GM19035 (cell line): ENCODE measurements at regions not wholly inside any gene's neighbourhood (a gene's known extent, or its start where the extent isn't known, plus 50 kb on each side); places are given as distances from the start of the nearest gene placed in this dataset.
"Not testable (repeated sequence)": the region's sequence is repeated elsewhere in the genome, so short reads cannot be mapped to it uniquely, and the experiment has no call there.

Experiments used
- ATAC-seq: cut with Tn5 transposase; IDR thresholded peaks from one replicate; pipeline ENCODE4 v1.9.1; 2021; ENCODE audit not compliant: unreplicated experiment

GRCh38 chr7:24392774-24393173, 108.8 kb downstream of the NPY start:
- ATAC-seq: no peak

GRCh38 chr7:24395512-24395911, 111.5 kb downstream of the NPY start:
- ATAC-seq: no peak

GRCh38 chr7:24396387-24396786, 112.4 kb downstream of the NPY start:
- ATAC-seq: not testable (repeated sequence)

GRCh38 chr7:24401628-24402593, 117.9 kb downstream of the NPY start:
- peak; percentile 71 for ATAC-seq

DNA sequence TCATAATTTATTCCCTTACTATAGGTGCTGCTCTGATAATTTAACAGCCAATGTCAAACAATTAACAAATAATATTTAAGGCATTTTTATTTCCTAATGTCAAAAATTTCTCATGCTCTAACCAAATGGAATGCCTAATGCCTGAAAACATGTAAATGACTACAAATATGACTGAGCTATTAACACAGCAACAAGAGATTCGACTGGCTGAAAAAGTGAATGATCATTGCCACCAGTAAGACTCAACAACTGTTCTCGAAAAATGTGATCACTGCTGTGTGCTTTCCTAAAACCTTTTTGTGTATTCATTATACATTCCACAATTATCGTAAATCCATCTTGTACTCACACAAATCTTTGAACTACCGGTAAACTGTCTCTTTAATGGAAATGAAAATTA, 118.7 kb downstream of the NPY start:
- no peak for ATAC-seq

- no peak for ATAC-seq
Measured at GRCh38 chr7:24403557-24403956, 119.6 kb downstream of the NPY start.

DNA sequence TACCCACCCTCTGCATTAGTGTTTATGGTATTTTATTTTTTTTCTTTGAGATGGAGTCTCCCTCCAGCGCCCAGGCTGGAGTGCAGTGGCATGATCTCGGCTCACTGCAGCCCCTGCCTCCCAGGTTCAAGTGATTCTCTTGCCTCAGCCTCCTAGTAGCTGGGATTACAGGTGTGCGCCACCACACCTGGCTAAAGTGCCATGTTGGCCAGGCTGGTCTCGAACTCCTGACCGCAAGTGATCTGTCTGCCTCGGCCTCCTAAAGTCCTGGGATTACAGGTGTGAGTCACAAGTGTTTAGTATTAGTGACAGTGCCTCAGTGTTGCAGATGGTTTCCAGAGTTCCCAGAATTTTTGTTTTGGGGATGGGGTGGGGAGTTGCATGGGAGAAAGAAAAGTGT, 120.3 kb downstream of the NPY start:
- no peak for ATAC-seq

DNA sequence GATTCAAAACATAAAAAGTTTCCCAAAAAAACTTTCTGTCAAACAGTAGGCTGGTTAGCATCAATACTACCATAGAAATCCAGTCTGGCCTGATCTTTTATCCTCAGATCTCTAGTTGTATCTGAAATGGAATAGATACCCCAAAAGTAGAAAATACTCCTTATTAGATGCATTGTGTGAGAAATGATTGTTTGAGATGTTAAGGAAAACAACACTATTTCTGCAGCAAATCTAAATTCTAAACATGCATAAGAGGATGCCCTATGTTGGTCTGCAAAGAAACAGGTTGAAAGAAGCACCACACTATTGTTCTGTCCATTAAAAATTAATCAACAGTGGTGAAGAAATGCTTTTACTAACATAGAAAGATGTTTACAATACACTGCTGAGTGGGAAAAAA, 121.0 kb downstream of the NPY start:
- ATAC-seq: no peak

DNA sequence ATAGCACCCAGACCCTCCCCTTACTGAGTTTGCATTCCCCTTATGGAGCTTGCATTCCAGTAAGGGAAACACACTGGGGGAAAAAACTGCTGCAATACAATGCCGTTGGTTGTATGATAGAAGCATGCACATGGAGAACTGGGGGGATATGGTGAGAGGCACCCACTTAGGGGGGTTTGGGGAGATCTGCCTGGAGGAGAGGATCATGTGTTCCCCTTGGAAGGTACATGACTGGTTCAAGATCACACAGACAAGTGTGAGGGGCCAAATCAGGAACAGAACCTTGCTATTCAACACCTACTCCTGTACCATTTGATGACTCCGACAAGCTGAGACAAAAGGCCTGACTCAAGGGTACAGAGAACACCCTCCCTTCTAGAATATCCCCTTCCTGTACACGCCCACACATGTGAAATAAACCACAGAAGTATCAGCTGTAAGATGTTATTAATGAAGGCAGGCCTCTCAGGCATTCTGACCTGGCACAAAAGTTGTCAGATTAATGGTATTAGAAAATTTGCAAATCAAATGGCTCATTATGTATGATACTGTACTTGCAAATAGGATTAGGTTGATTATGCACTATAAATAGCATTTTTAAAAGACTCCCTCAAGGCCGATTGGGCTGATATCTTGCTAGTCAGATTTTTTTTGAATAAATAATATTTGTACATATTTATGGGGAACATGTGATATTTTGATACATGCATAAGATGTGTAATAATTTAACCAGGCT, 122.2 kb downstream of the NPY start:
- peak; percentile 68 for ATAC-seq

DNA sequence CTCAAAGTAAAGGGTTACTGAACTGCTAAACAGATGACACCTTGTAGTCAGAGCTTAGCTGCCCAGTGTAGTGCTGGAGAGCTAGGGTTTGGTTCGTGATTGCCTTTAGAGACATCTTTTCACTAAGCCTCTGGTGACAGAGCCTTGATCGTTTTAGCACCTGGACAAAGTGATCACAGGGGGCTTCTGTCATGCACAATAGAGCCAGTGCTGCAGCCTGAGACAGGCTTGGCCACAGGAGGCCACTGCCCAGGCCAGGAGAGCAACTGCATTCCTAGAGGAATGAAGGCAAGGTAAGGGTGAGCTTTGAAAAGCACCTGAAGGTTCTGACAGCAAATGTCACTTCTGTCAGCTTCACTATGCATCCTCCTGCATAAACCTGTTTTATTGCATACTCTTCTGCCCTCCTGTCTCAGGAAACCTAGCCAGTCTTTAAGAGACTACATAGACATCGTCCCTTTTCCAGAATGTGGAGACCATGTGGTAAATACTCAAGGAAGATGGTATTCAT, 122.9 kb downstream of the NPY start:
- ATAC-seq: no peak

GRCh38 chr7:24407965-24408364, 124.0 kb downstream of the NPY start:
- ATAC-seq: no peak

DNA sequence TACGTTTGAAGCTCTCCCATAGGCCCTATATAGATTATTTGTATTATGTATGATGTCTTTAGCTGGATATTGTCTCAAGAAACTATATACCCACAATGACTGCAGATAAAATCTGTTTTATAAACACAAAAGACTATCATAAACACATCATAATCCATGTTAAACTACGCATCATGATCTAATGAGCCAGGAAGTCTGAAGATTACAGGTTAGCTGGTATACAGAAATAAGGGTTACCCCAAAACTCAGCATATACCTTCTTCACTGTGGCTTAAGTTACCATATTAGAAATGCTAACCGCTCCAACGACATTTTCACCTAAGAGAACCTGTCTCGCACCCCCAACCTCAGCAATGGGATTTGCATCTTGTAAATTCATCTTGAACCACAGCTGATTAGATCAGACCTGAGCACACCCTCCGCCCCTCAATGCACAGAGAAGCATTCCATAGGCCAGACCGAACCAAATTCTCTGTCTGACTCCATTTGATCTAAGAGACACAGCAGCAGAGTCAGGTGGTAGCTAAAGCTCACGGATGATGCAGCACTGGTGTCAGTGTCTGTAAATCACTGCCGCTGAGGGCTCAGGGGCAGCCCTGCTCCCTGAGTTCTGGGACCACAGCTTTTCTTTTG, 124.9 kb downstream of the NPY start:
- ATAC-seq: no peak

- no peak for ATAC-seq
Measured at GRCh38 chr7:24409431-24410024, 125.5 kb downstream of the NPY start.

DNA sequence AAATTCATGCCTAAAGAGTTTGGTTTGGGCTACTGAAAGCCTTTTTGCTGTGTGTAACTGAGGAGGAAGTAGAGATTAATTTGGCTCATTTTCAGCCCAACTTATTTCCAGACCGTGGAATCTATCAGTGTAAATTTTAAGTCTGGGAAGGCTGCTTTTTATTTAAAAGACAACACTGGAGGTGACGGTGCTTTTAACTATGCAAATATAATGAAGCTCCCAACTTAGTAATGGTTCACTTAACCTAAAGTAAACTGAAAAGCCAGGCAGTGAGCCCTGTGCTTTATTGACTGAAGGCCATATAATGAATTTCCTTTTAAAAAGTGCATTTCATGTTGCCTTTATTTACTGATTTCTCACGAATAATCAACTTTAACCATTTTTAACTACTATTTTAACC, 127.2 kb downstream of the NPY start:
- no peak for ATAC-seq

GRCh38 chr7:24417526-24418120, 133.6 kb downstream of the NPY start:
- ATAC-seq: no peak

DNA sequence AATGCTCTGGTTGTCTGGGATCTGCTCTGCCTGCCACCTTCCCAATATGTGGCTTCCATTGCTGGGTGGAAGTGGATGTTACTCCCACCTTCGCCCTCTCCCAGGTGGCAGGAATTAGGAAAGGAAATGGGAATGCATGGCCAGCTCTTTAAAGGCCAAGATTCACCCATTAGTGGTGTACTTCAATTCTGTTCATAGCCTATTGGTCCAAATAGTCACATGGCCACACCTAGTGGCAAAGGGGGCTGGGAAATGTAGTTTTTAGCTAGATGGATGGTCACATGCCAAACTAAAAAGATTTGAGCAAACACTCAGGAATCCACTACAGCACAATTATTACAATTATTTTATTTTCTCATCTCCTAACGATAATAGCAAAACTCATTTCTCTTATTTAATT, 135.1 kb downstream of the NPY start:
- no peak for ATAC-seq

DNA sequence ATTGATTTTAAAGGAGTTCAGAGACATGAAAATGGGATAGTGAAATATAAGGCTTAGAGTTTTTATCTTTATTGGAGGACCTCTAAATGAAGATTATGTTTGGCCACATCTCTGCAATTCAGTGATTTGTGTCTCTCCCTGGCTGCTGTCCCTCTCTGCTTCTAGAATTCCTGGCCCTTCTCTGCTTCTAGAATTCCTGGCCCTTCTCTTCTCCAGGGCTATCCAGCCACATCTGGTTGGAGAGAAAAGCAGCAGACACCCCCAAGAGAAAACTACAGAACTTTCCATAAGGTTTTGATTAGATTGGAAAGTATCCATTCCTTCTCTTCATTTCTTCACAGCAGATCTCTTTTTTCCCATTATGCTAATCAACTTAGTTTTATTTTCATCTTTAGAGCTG, 135.5 kb downstream of the NPY start:
- no peak for ATAC-seq

DNA sequence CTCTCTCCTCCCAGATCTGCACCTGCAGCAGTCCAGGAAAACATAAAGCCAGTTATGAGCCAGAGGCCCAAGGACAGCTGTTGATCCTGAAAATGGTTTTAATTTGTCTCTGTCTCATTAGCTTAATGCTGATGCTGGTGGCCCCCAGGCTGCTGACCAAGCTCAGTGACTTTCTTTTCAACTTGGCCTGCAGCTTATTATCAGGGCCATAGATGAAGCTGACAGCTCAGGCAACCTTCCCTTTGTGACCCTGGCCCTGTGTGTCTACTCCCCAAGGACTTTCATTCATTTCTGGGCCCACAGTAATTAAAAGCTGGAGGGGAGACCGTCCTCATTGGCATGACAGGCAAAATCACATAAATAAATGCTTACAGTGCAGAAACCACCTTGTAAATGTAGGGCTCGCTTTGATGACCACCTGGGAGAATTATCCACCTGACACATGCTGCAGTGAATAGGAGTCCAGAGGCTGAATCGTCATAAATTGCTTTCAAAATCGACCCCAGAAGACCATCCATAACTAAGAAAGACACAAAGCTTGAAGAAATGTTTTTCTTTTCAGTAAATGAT, 138.5 kb downstream of the NPY start:
- no peak for ATAC-seq

- no peak for ATAC-seq
Measured at GRCh38 chr7:24425664-24426063, 141.7 kb downstream of the NPY start.

DNA sequence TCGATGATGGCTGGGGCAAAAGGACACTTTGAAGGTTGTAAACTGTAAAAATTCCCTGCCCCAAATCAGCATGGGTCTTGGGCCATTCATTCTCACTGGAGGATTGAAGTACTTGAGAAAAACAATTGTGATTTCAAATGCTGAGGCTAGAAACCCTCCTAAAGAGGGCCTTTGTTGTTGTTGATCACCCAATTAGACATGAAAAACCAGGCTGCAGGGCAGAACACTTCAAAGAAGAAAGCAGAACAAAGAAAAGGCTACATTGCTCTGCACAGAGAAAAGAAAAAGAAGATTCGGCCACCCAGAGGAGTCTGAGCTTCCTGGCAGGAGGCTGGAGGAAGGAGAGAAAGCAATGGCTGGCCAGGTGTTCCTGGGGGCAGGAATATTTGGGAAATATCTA, 143.1 kb downstream of the NPY start:
- no peak for ATAC-seq
